OCI-M1 (cell line): ENCODE measurements at regions not wholly inside any gene's neighbourhood (a gene's known extent, or its start where the extent isn't known, plus 50 kb on each side); places are given as distances from the start of the nearest gene placed in this dataset.
"Not testable (repeated sequence)": the region's sequence is repeated elsewhere in the genome, so short reads cannot be mapped to it uniquely, and the experiment has no call there.

ENCODE experiments used
- DNase-seq: peaks from one replicate; lab custom pipeline; 2025; lab: John Stamatoyannopoulos, UW

- DNase-seq: no peak
Measured at GRCh38 chr13:44748439-44748838, 172.3 kb upstream of the TSC22D1 start.

GRCh38 chr13:44747179-44747578 lies 171.0 kb upstream of the TSC22D1 start:
- no peak for DNase-seq

GRCh38 chr13:44746690-44747089 lies 170.6 kb upstream of the TSC22D1 start:
- DNase-seq: no peak

GRCh38 chr13:44744880-44745633 lies 168.9 kb upstream of the TSC22D1 start:
- DNase-seq: no peak

- DNase-seq: no peak
Measured at GRCh38 chr13:44739539-44739938, 163.4 kb upstream of the TSC22D1 start.

GRCh38 chr13:44739120-44739519 lies 163.0 kb upstream of the TSC22D1 start:
- no peak for DNase-seq

- no peak for DNase-seq
Measured at GRCh38 chr13:44738463-44738862, 162.3 kb upstream of the TSC22D1 start.

- DNase-seq: no peak
Measured at GRCh38 chr13:44735806-44736205, 159.7 kb upstream of the TSC22D1 start.

- no peak for DNase-seq
Measured at GRCh38 chr13:44734201-44734707, 158.1 kb upstream of the TSC22D1 start.

- DNase-seq: no peak
Measured at GRCh38 chr13:44732503-44733098, 156.5 kb upstream of the TSC22D1 start.

- DNase-seq: no peak
Measured at GRCh38 chr13:44730851-44731250, 154.7 kb upstream of the TSC22D1 start.

GRCh38 chr13:44730099-44730498 lies 154.0 kb upstream of the TSC22D1 start:
- no peak for DNase-seq

GRCh38 chr13:44727591-44727990 lies 151.5 kb upstream of the TSC22D1 start:
- not testable (repeated sequence) for DNase-seq

- DNase-seq: no peak
Measured at GRCh38 chr13:44726778-44727177, 150.6 kb upstream of the TSC22D1 start.

- DNase-seq: no peak
Measured at GRCh38 chr13:44726214-44726613, 150.1 kb upstream of the TSC22D1 start.

- DNase-seq: no peak
Measured at GRCh38 chr13:44719857-44720671, 143.9 kb upstream of the TSC22D1 start.

GRCh38 chr13:44718467-44718866 lies 142.3 kb upstream of the TSC22D1 start:
- DNase-seq: no peak

GRCh38 chr13:44715287-44716230 lies 139.4 kb upstream of the TSC22D1 start:
- peak; percentile 34 for DNase-seq

- DNase-seq: no peak
Measured at GRCh38 chr13:44713788-44714469, 137.8 kb upstream of the TSC22D1 start.

- no peak for DNase-seq
Measured at GRCh38 chr13:44711706-44712105, 135.6 kb upstream of the TSC22D1 start.

GRCh38 chr13:44710576-44710975 lies 134.4 kb upstream of the TSC22D1 start:
- no peak for DNase-seq
